Lower lobe of right lung (tissue), 2 donors: ENCODE measurements at regions not wholly inside any gene's neighbourhood (a gene's known extent, or its start where the extent isn't known, plus 50 kb on each side); places are given as distances from the start of the nearest gene placed in this dataset.

ENCODE experiments used
- ATAC-seq, 2 donors: fragments of 200-7000 bp; cut with Tn5 transposase; one replicate each; pipeline ENCODE4 v1.9.1; 2020 to 2022; ENCODE audit warnings: mild to moderate bottlenecking in 2 of 2, moderate library complexity in 2 of 2
- DNase-seq: peaks from one replicate; pipeline ENCODE4 v3.0.0-alpha.2; 2020
- H3K27ac ChIP-seq: fragments of 200-600 bp; one replicate; pipeline ENCODE4 v1.8.0; 2022
- H3K27me3 ChIP-seq: fragments of 200-600 bp; one replicate; pipeline ENCODE4 v1.8.0; 2022; ENCODE audit warnings: low read depth
- H3K36me3 ChIP-seq: fragments of 200-600 bp; one replicate; pipeline ENCODE4 v1.8.0; 2022; ENCODE audit warnings: mild to moderate bottlenecking
- H3K4me1 ChIP-seq: fragments of 200-600 bp; one replicate; pipeline ENCODE4 v1.8.0; 2022
- H3K4me3 ChIP-seq: fragments of 200-600 bp; one replicate; pipeline ENCODE4 v1.8.0; 2022; ENCODE audit warnings: mild to moderate bottlenecking
- H3K9me3 ChIP-seq: fragments of 200-600 bp; one replicate; pipeline ENCODE4 v1.8.0; 2022
- intact Hi-C: fragments of 100-400 bp; cut with DNase I; formaldehyde crosslinking; loops from one replicate; pipeline ENCODE4 v1.11.0; 2022
- TF ChIP-seq, protein P1 (sequence below): fragments of 200-600 bp; IDR thresholded peaks from one replicate; pipeline ENCODE4 v1.8.0; 2022; ENCODE audit warnings: antibody characterized with exemption, mild to moderate bottlenecking
- donor health status: DM: no; HTN: yes; CAD: no; lungs with severe emphysema.

DNA sequence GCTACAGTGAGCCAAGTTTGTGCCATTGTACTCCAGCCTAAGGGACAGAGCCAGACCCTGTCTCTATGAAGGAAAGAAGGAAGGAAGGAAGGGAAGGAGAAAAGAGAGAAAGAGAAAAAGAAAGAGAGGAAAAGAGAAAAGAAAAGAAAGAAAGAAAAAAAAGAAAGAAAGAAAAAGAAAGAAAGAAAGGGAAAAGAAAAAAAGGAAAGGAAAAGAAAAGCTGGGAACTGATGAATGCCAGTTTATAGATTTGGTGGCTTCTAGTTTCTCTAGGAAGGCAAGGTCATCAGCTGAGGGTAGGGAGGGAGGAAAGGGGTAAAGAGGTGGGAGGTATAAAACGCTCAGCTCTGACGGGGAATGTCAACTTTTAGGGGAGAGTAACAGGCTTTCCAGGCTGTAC, 62.3 kb upstream of the AKT3 start:
- peaks cover 10% of the 10 kb centered on the region for H3K4me1 ChIP-seq
- TF ChIP-seq, protein P1, sequence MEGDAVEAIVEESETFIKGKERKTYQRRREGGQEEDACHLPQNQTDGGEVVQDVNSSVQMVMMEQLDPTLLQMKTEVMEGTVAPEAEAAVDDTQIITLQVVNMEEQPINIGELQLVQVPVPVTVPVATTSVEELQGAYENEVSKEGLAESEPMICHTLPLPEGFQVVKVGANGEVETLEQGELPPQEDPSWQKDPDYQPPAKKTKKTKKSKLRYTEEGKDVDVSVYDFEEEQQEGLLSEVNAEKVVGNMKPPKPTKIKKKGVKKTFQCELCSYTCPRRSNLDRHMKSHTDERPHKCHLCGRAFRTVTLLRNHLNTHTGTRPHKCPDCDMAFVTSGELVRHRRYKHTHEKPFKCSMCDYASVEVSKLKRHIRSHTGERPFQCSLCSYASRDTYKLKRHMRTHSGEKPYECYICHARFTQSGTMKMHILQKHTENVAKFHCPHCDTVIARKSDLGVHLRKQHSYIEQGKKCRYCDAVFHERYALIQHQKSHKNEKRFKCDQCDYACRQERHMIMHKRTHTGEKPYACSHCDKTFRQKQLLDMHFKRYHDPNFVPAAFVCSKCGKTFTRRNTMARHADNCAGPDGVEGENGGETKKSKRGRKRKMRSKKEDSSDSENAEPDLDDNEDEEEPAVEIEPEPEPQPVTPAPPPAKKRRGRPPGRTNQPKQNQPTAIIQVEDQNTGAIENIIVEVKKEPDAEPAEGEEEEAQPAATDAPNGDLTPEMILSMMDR: no peak
- H3K9me3 ChIP-seq: no peaks in the 10 kb centered on the region
- H3K4me3 ChIP-seq: no peak overlapping the region
- intact Hi-C loops: no loop called here
- no peak for DNase-seq
- no peak overlapping the region for H3K27ac ChIP-seq
- H3K27me3 ChIP-seq: peaks cover 16% of the 10 kb centered on the region
- H3K36me3 ChIP-seq: no peaks in the 10 kb centered on the region
- no peak for ATAC-seq

GRCh38 chr1:243910607-243911006, 60.6 kb upstream of the AKT3 start:
- intact Hi-C loops: no loop called here
- H3K4me1 ChIP-seq: no peaks in the 10 kb centered on the region
- no peak overlapping the region for H3K4me3 ChIP-seq
- ATAC-seq: peak in 1 of 2 donors; percentile 41
- no peaks in the 10 kb centered on the region for H3K9me3 ChIP-seq
- H3K27me3 ChIP-seq: peaks cover 5% of the 10 kb centered on the region
- TF ChIP-seq, protein P1: no peak
- no peaks in the 10 kb centered on the region for H3K36me3 ChIP-seq
- DNase-seq: no peak
- no peak overlapping the region for H3K27ac ChIP-seq

DNA sequence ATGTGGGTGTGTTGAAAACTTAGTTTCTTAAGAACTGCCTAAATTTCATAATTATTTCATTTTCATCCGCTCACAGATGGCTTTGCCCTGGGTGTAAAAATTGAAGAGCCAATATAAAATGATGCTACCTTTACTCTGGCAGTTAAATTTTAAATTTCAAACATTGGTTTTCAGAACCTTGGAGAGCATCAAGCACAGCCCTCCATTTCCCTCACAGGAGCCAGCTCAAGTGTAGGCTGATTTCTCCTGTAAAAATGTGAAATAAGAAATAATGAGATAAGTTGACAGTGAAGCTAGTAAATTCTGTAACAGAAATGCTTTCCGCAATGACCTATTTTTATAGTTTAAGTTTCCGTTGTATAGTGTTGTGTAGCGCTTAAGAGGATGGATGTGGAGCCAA, 53.9 kb upstream of the AKT3 start:
- intact Hi-C loops: no loop called here
- TF ChIP-seq, protein P1: no peak
- Histone ChIP-seq H3K27ac (no peak overlapping the region), H3K36me3 (no peaks in the 10 kb centered on the region), H3K9me3 (no peaks in the 10 kb centered on the region), H3K27me3 (no peaks in the 10 kb centered on the region), H3K4me1 (no peaks in the 10 kb centered on the region), H3K4me3 (no peak overlapping the region)
- no peak for DNase-seq
- ATAC-seq: no peak

DNA sequence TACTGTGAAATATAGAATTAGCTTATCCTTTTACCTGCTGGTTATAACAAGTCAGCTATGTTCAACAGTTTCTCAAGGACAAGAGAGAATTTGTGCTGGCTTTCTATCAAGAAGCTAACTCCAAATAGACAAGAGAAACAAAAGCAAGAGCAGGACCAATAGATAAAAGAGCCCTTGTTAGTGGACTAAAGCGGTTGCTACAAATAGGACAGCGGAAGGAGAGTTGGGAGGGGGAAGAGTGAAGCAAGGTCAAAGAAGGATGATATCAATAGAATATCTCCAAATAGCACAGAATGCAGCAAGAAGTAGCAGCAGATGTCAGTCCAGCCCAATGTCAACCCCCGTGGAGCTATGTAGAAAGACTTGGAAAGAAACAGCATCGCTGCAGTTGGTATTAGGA, 53.0 kb upstream of the AKT3 start:
- Histone ChIP-seq H3K36me3 (no peaks in the 10 kb centered on the region), H3K27ac (no peak overlapping the region), H3K4me3 (no peak overlapping the region), H3K27me3 (no peaks in the 10 kb centered on the region), H3K9me3 (no peaks in the 10 kb centered on the region), H3K4me1 (no peaks in the 10 kb centered on the region)
- ATAC-seq (no peak), DNase-seq (no peak)
- intact Hi-C loops: no loop called here
- TF ChIP-seq, protein P1: no peak

DNA sequence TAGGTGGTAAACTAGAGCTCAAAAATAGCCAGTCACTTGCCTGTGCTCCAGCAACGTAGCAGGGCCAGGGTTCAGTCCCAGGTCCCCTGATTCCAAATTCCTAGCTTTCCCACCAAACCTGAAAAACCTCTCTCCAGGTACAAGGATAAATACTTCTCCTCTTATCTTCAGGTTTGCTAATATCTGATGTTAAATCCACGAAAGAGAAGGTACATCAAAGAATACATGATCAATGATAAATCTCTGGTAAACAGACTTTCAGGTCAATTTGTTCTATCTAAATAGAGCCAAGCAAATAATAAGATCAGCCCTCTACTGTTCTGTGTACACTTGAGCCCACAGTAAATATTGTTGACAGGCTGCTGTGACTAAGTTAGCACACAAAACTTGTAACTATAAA, 52.1 kb upstream of the AKT3 start:
- intact Hi-C loops: no loop called here
- no peak for DNase-seq
- no peak for ATAC-seq
- TF ChIP-seq, protein P1: no peak
- no peak overlapping the region for H3K4me3 ChIP-seq
- no peaks in the 10 kb centered on the region for H3K9me3 ChIP-seq
- H3K27me3 ChIP-seq: no peaks in the 10 kb centered on the region
- H3K36me3 ChIP-seq: no peaks in the 10 kb centered on the region
- H3K4me1 ChIP-seq: no peaks in the 10 kb centered on the region
- H3K27ac ChIP-seq: no peak overlapping the region
